Hepatocyte (in vitro differentiated cells): ENCODE measurements at regions not wholly inside any gene's neighbourhood (a gene's known extent, or its start where the extent isn't known, plus 50 kb on each side); places are given as distances from the start of the nearest gene placed in this dataset.

Source experiments
- DNase-seq: peaks from one replicate; pipeline ENCODE4 v3.0.0-alpha.2; 2016; ENCODE audit warnings: low spot score
- H2AFZ ChIP-seq: fragments of 200-600 bp; sonication (generic); 2 replicates; pipeline ENCODE4 v1.6.0; 2016; ENCODE audit warnings: antibody characterized with exemption, mild to moderate bottlenecking
- H3K27ac ChIP-seq: fragments of 200-600 bp; sonication (generic); 2 replicates; pipeline ENCODE4 v1.5.1; 2016; ENCODE audit warnings: mild to moderate bottlenecking
- H3K27me3 ChIP-seq: fragments of 200-600 bp; sonication (generic); 2 replicates; pipeline ENCODE4 v1.6.1; 2016
- H3K36me3 ChIP-seq: fragments of 200-600 bp; sonication (generic); replicated peaks from 2 replicates; pipeline ENCODE4 v1.5.1; 2016; ENCODE audit warnings: low read depth; ENCODE audit not compliant: insufficient read depth
- H3K4me1 ChIP-seq: fragments of 200-600 bp; sonication (generic); 2 replicates; pipeline ENCODE4 v1.5.1; 2016; ENCODE audit warnings: mild to moderate bottlenecking, moderate library complexity; ENCODE audit not compliant: insufficient read depth
- H3K4me2 ChIP-seq: fragments of 200-600 bp; sonication (generic); 2 replicates; pipeline ENCODE4 v1.6.0; 2016
- H3K4me3 ChIP-seq: fragments of 200-600 bp; sonication (generic); 2 replicates; pipeline ENCODE4 v1.5.1; 2016; ENCODE audit warnings: mild to moderate bottlenecking
- H3K79me2 ChIP-seq: fragments of 200-600 bp; sonication (generic); 2 replicates; pipeline ENCODE4 v1.6.0; 2017; ENCODE audit warnings: mild to moderate bottlenecking
- H3K9me2 ChIP-seq: fragments of 200-600 bp; sonication (generic); replicated peaks from 2 replicates; pipeline ENCODE4 v1.6.0; 2017; ENCODE audit warnings: mild to moderate bottlenecking; ENCODE audit not compliant: insufficient read depth
- H3K9me3 ChIP-seq: fragments of 200-600 bp; sonication (generic); 2 replicates; pipeline ENCODE4 v1.5.1; 2016; ENCODE audit warnings: low read depth, mild to moderate bottlenecking
- H4K20me1 ChIP-seq: fragments of 200-600 bp; sonication (generic); 2 replicates; pipeline ENCODE4 v1.6.0; 2016; ENCODE audit warnings: mild to moderate bottlenecking; ENCODE audit not compliant: insufficient read depth, poor library complexity, severe bottlenecking
- EZH2 ChIP-seq: fragments of 200-600 bp; sonication (generic); IDR thresholded peaks from 2 replicates; pipeline ENCODE4 v1.6.1; 2016; ENCODE audit warnings: antibody characterized with exemption, mild to moderate bottlenecking, borderline replicate concordance
- EZH2phosphoT487 ChIP-seq: fragments of 200-600 bp; sonication (generic); IDR thresholded peaks from one replicate; pipeline ENCODE4 v1.6.1; 2018; ENCODE audit warnings: antibody characterized with exemption, mild to moderate bottlenecking, low read depth, moderate library complexity; ENCODE audit not compliant: unreplicated experiment, severe bottlenecking
- WGBS: methylation state at CpG from one replicate; pipeline ENCODE4 v1.1.6; 2016; ENCODE audit warnings: low lambda C conversion rate; ENCODE audit errors: missing lambda C conversion rate; 5-methylcytosine and 5-hydroxymethylcytosine counted together
- TF ChIP-seq, protein P1 (sequence below): fragments of 200-600 bp; sonication (generic); IDR thresholded peaks from 2 replicates; pipeline ENCODE4 v1.5.1; 2016; ENCODE audit warnings: antibody characterized with exemption, mild to moderate bottlenecking; ENCODE audit not compliant: poor library complexity

DNA sequence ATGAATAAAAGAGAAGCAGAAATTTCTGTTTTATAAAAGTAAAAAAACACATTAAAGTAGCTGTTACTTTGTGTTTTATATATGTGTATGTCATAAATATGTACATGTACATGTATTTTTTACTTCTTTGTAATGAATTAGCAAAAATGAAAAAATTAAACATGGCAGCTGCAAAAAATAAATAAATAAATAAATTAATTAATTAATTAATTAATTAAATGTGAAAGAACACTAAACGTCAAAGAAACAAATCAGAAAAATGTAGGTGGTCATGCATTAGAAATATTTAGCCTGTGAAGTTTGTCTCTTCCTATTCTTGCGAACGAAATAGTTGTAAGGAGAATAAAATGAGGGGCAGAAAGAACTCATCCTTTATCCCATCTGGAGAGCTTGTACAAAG lies 357.0 kb downstream of the ZIC4 start:
- Histone ChIP-seq H3K27me3 (no peaks in the 10 kb centered on the region), H3K4me3 (no peak overlapping the region), H3K9me3 (no peaks in the 10 kb centered on the region), H3K9me2 (no peaks in the 10 kb centered on the region), H3K27ac (no peak overlapping the region), H3K4me1 (no peaks in the 10 kb centered on the region), H3K79me2 (no peaks in the 10 kb centered on the region), H2AFZ (no peak overlapping the region), H3K4me2 (no peak overlapping the region), H4K20me1 (no peaks in the 10 kb centered on the region), H3K36me3 (no peaks in the 10 kb centered on the region)
- 95% methylated on average over 3 of the region's 3 CpGs for WGBS
- no peak for DNase-seq
- TF ChIP-seq EZH2 (no peak), EZH2phosphoT487 (no peak)
- TF ChIP-seq, protein P1, sequence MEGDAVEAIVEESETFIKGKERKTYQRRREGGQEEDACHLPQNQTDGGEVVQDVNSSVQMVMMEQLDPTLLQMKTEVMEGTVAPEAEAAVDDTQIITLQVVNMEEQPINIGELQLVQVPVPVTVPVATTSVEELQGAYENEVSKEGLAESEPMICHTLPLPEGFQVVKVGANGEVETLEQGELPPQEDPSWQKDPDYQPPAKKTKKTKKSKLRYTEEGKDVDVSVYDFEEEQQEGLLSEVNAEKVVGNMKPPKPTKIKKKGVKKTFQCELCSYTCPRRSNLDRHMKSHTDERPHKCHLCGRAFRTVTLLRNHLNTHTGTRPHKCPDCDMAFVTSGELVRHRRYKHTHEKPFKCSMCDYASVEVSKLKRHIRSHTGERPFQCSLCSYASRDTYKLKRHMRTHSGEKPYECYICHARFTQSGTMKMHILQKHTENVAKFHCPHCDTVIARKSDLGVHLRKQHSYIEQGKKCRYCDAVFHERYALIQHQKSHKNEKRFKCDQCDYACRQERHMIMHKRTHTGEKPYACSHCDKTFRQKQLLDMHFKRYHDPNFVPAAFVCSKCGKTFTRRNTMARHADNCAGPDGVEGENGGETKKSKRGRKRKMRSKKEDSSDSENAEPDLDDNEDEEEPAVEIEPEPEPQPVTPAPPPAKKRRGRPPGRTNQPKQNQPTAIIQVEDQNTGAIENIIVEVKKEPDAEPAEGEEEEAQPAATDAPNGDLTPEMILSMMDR = no peak

- Histone ChIP-seq H3K4me2 (no peak overlapping the region), H3K27me3 (no peaks in the 10 kb centered on the region), H3K36me3 (no peaks in the 10 kb centered on the region), H3K27ac (no peak overlapping the region), H3K9me3 (no peaks in the 10 kb centered on the region), H2AFZ (no peak overlapping the region), H3K4me3 (no peak overlapping the region), H3K4me1 (no peaks in the 10 kb centered on the region), H3K79me2 (no peaks in the 10 kb centered on the region), H4K20me1 (no peaks in the 10 kb centered on the region), H3K9me2 (no peaks in the 10 kb centered on the region)
- WGBS = 94% methylated on average over 1 of the region's 1 CpG
- DNase-seq = no peak
- no peak for TF ChIP-seq EZH2phosphoT487
- TF ChIP-seq, protein P1 = no peak
- no peak for TF ChIP-seq EZH2
These were observed 359.4 kb downstream of the ZIC4 start for GRCh38 chr3:147046916-147047315.

DNA sequence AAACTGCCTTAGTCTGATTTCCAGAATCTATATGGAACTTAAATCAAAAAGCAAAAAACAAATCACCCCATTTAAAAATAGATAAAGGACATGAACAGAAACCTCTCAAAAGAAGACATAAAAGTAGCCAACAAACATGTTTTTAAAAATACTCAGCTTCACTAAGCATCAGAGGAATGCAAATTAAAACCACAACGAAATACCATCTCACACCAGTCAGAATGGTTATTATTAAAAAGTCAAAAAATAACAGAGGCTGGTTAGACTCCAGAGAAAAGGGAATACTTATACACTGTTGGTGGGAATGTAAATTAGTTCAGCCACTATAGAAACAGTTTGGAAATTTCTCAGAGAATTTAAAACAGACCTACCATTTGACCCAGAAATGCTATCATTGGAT lies 367.9 kb downstream of the ZIC4 start:
- H3K9me2 ChIP-seq = no peaks in the 10 kb centered on the region
- no peaks in the 10 kb centered on the region for H3K9me3 ChIP-seq
- no peak for DNase-seq
- no peak overlapping the region for H2AFZ ChIP-seq
- H3K27me3 ChIP-seq = no peaks in the 10 kb centered on the region
- H3K27ac ChIP-seq = no peak overlapping the region
- no peaks in the 10 kb centered on the region for H3K79me2 ChIP-seq
- H3K36me3 ChIP-seq = no peaks in the 10 kb centered on the region
- 82% methylated on average over 1 of the region's 1 CpG for WGBS
- H3K4me3 ChIP-seq = no peak overlapping the region
- no peaks in the 10 kb centered on the region for H4K20me1 ChIP-seq
- no peaks in the 10 kb centered on the region for H3K4me1 ChIP-seq
- no peak for TF ChIP-seq EZH2
- no peak for TF ChIP-seq EZH2phosphoT487
- TF ChIP-seq, protein P1 = no peak
- H3K4me2 ChIP-seq = no peak overlapping the region

DNA sequence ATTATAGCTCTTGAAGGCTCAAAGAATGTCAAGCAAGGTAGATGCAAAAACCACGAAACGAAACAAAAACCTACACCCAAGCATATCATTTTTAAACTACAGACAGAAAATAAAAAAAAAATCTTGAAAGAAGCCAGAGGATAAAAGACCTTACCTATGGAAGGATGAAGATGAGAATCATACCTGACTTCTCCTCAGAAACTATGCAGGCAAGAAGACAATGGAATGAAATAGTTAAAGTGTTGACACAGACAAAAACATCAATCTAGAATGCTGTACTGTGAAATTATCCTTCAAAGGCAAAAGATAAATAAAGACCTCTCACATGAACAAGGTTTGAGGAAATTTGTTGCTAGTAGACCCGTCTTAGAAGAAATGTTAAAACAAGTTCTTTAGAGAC lies 372.0 kb downstream of the ZIC4 start:
- no peaks in the 10 kb centered on the region for H3K9me3 ChIP-seq
- no peaks in the 10 kb centered on the region for H3K27me3 ChIP-seq
- no peaks in the 10 kb centered on the region for H3K79me2 ChIP-seq
- no peaks in the 10 kb centered on the region for H3K4me1 ChIP-seq
- no peaks in the 10 kb centered on the region for H4K20me1 ChIP-seq
- H3K9me2 ChIP-seq = no peaks in the 10 kb centered on the region
- no peak for DNase-seq
- TF ChIP-seq, protein P1 = no peak
- TF ChIP-seq EZH2phosphoT487 = no peak
- no peak for TF ChIP-seq EZH2
- H3K36me3 ChIP-seq = no peaks in the 10 kb centered on the region
- no peak overlapping the region for H3K27ac ChIP-seq
- no peak overlapping the region for H3K4me2 ChIP-seq
- H3K4me3 ChIP-seq = no peak overlapping the region
- no peak overlapping the region for H2AFZ ChIP-seq
- 88% methylated on average over 3 of the region's 3 CpGs for WGBS
